GM21423 (cell line): ENCODE measurements at regions not wholly inside any gene's neighbourhood (a gene's known extent, or its start where the extent isn't known, plus 50 kb on each side); places are given as distances from the start of the nearest gene placed in this dataset.

ENCODE experiments used
- ATAC-seq: cut with Tn5 transposase; IDR thresholded peaks from one replicate; pipeline ENCODE4 v1.9.1; 2021; ENCODE audit warnings: mild to moderate bottlenecking, moderate library complexity; ENCODE audit not compliant: unreplicated experiment

- no peak for ATAC-seq
Observed at GRCh38 chr9:96044401-96044800, 168.9 kb downstream of the ERCC6L2 start.

- no peak for ATAC-seq
Observed at GRCh38 chr9:96040591-96041461, 165.3 kb downstream of the ERCC6L2 start.

GRCh38 chr9:96038914-96039313, 163.4 kb downstream of the ERCC6L2 start:
- no peak for ATAC-seq

DNA sequence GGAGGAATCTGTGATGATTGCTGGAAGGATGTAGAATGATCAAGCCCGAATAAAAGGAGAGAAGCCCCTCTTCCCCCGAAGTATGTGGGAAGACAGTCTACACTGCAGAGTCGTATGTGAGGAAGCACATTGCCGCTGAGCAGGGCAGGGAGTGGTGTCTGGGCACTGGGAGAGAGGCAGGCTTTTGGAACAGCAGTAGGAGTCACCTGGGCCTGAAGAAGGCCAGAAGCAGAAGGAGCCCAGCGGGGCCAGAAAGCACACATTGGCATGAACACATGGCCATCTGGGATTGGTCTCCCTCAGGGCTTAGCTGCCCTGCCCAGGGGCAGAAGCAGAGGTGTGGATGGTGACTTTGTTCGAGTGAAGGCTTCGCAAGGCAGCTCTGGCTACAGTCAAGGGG, 162.8 kb downstream of the ERCC6L2 start:
- ATAC-seq: no peak

DNA sequence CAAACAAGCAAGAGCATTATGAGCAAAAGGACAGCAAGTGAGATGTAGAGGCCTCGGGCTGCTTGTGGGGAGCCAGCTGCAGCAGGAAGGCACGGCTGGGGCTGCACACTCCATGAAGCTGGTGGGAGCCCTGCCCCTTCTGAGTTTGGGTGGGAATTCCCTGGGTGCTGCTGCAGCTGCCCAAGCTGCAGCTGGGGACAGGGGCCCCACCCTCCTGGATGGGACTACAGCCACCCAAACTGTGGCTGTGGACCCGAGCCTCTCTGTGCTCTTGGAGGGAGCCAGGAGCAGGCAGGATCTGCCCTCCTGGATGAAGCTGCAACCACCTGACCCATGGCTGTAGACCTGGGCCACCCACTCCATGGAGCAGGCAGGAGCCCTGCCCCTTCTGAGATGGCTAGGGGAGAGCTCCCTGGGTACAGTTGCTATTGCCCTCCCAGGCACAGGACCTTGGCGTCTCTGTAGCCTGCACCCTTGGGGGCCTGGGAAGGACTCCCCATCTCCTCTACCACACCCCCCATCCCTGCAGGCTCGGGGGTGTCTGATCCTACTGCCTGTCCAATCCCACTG, 159.1 kb downstream of the ERCC6L2 start:
- ATAC-seq: no peak

DNA sequence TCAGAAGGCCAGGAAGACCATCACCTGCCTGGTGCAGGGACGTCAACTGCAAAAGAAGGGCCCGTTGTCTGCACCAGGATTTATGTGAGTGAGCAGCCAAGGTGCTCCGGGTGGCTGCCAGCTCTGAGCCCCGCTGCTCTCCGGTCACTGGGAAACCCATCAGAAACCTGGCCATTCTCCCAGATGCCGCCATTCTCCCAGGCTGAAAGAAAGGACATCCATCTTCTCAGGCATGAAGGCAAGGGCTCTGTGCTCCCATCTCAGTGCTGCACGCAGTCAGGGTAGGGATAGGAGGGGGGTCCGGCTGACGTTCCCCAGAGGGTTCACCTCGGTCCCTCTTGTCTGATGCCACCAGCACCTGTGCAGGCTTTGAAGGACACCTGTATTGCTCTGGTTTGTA, 158.4 kb downstream of the ERCC6L2 start:
- ATAC-seq: no peak

DNA sequence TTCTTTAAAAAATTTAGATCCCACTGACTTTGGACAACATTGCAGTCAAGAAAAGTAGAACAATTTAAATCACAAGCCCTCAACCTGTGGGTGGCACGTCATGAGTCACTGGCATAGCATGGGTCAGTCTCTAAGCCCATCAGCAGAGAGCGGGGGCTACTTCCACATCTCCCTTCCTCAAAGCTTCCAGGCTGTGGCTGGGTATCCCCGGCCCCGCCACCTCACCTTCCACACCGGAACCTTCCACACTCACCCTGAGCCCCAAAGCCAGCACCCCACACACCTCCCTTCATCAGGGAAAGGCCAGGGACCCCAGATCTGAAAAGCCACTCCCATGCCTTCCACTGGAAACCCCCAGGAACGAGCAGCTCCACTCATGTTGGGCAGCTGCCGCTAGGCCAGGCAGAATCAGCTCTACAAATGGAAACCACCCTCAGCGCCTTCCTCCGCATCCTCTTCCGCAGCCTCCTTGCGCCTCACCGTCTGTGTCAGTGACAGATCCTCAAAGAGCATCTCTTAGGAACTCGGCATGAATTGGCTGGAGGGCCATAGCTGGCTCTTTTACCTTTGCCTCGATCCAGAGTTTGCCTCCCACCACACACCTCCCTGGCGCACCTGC, 156.5 kb downstream of the ERCC6L2 start:
- no peak for ATAC-seq

DNA sequence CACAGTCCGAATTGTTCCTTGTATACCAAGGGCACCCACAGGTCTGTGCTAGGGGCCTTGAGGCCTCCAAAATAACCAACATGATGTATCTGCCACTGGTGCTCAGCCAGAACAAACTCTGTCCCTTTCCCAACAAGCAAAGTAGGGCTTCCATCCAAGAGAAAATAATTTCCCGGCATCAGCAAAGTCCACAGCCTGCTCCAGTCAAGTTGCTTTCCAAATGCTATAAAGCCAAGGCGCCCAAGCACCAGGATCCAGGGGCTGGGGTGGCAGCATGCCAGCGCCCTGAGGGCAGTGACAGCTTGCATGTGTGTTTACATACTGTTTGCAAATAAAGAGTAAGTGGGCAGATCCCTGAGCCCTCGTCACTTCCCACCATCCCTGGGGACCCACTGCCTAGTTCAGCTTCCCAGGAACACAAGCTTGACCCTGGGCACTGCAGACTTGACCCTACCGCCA, 155.9 kb downstream of the ERCC6L2 start:
- no peak for ATAC-seq

DNA sequence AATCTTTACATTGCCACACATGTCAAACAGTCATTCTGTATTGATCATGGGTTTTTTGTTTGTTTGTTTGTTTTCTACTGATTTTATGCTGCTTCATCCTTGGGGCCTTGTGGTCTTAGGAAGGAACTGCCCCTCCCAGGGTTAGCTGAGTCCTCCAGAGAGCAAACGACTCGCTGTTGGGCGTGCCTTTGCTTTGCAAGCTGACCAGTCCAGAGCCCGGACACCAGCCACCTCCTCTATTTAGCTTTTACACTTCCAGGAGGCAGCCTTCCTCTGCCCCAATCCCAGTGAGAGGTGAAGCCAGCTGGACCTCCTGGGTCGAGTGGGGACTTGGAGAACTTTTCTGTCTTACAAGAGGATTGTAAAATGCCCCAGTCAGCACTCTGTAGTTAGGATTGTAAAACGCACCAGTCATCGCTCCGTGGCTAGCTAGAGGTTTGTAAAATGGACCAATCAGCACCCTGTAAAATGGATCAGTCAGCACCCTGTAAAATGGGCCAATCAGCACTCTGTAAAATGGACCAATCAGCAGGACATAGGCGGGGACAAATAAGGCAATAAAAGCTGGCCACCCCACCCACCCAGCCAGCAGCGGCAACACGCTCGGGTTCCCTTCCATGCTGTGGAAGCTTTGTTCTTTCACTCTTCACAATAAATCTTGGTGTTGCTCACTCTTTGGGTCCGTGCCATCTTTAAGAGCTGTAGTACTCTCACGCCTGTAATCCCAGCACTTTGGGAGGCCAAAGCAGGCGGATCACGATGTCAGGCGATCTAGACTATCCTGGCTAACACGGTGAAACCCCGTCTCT, 154.4 kb downstream of the ERCC6L2 start:
- no peak for ATAC-seq

DNA sequence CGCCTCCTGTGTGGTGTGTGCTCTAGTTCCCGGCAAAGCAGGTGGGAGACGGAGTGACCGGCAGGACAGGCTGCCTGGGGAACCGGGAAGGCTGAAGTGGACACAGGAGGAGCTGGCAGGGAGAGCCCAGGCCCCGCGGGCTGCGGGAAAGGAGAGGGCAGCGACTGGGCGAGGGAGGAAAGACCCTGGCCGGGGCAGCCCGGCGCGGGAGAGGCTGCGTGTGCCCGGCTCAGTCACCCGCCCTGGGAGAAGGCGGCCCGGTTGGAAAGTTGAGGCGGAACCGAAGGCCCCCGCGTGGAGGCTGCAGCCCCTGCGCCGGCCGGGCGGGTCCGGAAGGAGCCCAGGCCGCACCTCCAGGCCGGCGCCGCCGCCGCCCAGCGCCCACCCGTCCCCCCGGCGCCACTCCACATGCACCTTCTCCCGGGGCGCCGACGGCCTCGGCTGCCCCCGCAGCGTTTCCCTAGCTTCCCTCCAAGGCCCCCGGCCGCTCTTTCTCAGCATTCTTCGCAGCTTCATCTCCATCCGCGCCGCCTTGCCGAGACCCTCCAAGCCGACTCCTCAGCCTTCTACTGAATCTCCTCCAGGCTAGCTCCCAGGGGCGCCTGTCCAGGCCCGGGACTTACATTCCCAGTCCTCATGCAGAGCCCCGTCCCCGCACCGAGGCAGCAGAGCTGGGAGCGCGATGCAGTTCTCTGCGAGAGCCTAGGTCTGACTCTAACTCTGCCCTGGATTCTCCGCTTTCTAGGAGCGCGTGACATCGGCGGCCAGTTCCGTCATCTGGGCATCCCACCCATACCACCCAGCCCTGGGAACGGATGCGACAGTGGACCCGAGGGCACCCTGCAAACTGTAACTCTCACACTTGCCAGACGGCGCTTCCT, 152.0 kb downstream of the ERCC6L2 start:
- ATAC-seq: no peak

GRCh38 chr9:96026655-96027213, 151.2 kb downstream of the ERCC6L2 start:
- ATAC-seq: no peak

- ATAC-seq: no peak
Observed at GRCh38 chr9:96025995-96026602, 150.6 kb downstream of the ERCC6L2 start.

DNA sequence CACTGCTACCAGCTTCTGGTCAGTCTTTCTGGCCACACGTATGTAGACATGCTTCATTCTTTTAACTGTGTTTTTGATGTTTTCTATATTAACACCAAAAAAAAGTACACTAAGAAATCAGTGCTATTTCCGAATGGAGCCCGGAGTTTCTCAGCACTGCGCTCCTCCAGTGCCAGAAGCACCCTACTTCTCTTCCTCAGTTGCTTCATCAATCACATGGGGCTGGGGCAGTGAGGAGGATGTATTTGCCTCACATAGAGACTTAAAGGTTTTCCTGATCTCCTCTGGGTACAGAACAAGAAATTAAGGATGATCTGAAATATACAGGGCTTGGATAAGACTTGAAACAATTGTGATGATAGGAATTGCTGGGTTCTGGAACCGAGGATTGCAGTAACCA, 148.0 kb downstream of the ERCC6L2 start:
- no peak for ATAC-seq

DNA sequence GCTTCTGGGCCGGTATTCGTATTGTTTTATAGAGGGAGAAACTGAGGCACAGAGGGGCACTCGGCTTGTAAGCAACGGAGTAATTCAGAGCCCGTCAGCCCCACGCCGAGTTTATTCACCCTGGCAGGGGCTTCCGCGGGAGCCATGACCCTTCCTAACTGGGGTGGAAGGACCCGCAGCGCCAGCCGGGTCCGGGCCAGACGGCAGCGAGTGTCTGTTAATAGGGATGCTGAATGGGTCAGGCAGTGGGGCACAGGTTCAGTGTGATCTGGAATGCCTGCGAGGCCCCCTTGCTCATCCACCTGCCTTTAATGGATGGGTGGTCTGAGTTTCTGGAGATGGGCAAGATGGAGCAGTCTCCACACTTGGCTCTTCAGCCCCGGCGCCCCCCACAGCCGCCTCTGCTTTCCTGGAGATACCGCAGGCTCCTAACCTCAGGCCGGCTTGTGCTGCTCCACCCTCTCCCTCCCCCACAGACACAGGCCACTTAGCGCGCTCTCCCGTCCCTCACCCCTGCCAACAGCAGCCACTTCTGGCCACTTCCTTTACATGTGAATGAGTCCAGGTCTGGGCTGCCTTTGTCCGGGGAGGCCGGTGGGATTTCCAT, 147.1 kb downstream of the ERCC6L2 start:
- ATAC-seq: no peak

GRCh38 chr9:96021551-96022444, 146.3 kb downstream of the ERCC6L2 start:
- no peak for ATAC-seq

GRCh38 chr9:96020792-96021550, 145.5 kb downstream of the ERCC6L2 start:
- no peak for ATAC-seq

GRCh38 chr9:96020300-96020791, 144.9 kb downstream of the ERCC6L2 start:
- no peak for ATAC-seq
